ENCODE measurements at regions not wholly inside any gene's neighbourhood (a gene's known extent, or its start where the extent isn't known, plus 50 kb on each side); places are given as distances from the start of the nearest gene placed in this dataset.

- no peak for DNase-seq (ENCODE audit: low read depth)
Measured at GRCh38 chr10:58013406-58013805, 254.3 kb downstream of the IPMK start.

GRCh38 chr10:58010073-58010702 is 257.5 kb downstream of the IPMK start:
- DNase-seq (ENCODE audit: low read depth) = no peak

- no peak for DNase-seq (ENCODE audit: low read depth)
Measured at GRCh38 chr10:58003945-58004344, 263.7 kb downstream of the IPMK start.

- DNase-seq (ENCODE audit: low read depth) = no peak
Measured at GRCh38 chr10:58001159-58001558, 266.5 kb downstream of the IPMK start.

GRCh38 chr10:57996536-57996935 is 271.2 kb downstream of the IPMK start:
- no peak for DNase-seq (ENCODE audit: low read depth)

- DNase-seq (ENCODE audit: low read depth) = no peak
Measured at GRCh38 chr10:57993302-57993701, 274.4 kb downstream of the IPMK start.

- peak; percentile 65 for DNase-seq (ENCODE audit: low read depth)
Measured at GRCh38 chr10:57992321-57993077, 275.2 kb downstream of the IPMK start.

GRCh38 chr10:57988964-57989363 is 278.7 kb downstream of the IPMK start:
- no peak for DNase-seq (ENCODE audit: low read depth)

- no peak for DNase-seq (ENCODE audit: low read depth)
Measured at GRCh38 chr10:57987055-57987721, 280.5 kb downstream of the IPMK start.

GRCh38 chr10:57986422-57986821 is 281.3 kb downstream of the IPMK start:
- no peak for DNase-seq (ENCODE audit: low read depth)

GRCh38 chr10:57983281-57983791 is 284.4 kb downstream of the IPMK start:
- DNase-seq (ENCODE audit: low read depth) = no peak

GRCh38 chr10:57982091-57982490 is 285.6 kb downstream of the IPMK start:
- DNase-seq (ENCODE audit: low read depth) = no peak

GRCh38 chr10:57979956-57980355 is 287.7 kb downstream of the IPMK start:
- no peak for DNase-seq (ENCODE audit: low read depth)

GRCh38 chr10:57979491-57979890 is 288.2 kb downstream of the IPMK start:
- DNase-seq (ENCODE audit: low read depth) = peak; percentile 81

- DNase-seq (ENCODE audit: low read depth) = no peak
Measured at GRCh38 chr10:57977262-57977661, 290.4 kb downstream of the IPMK start.

GRCh38 chr10:57973451-57973850 is 294.2 kb downstream of the IPMK start:
- no peak for DNase-seq (ENCODE audit: low read depth)

GRCh38 chr10:57972783-57973182 is 294.9 kb downstream of the IPMK start:
- no peak for DNase-seq (ENCODE audit: low read depth)

GRCh38 chr10:57968328-57969016 is 299.2 kb downstream of the IPMK start:
- DNase-seq (ENCODE audit: low read depth) = no peak

- DNase-seq (ENCODE audit: low read depth) = no peak
Measured at GRCh38 chr10:57964351-57964750, 303.3 kb downstream of the IPMK start.

- DNase-seq (ENCODE audit: low read depth) = no peak
Measured at GRCh38 chr10:57963546-57963945, 304.1 kb downstream of the IPMK start.

GRCh38 chr10:57962839-57963238 is 304.9 kb downstream of the IPMK start:
- no peak for DNase-seq (ENCODE audit: low read depth)

- no peak for DNase-seq (ENCODE audit: low read depth)
Measured at GRCh38 chr10:57961487-57961886, 306.2 kb downstream of the IPMK start.

Data from iris pigment epithelial cell (primary cell).